ENCODE measurements at regions not wholly inside any gene's neighbourhood (a gene's known extent, or its start where the extent isn't known, plus 50 kb on each side); places are given as distances from the start of the nearest gene placed in this dataset.

DNA sequence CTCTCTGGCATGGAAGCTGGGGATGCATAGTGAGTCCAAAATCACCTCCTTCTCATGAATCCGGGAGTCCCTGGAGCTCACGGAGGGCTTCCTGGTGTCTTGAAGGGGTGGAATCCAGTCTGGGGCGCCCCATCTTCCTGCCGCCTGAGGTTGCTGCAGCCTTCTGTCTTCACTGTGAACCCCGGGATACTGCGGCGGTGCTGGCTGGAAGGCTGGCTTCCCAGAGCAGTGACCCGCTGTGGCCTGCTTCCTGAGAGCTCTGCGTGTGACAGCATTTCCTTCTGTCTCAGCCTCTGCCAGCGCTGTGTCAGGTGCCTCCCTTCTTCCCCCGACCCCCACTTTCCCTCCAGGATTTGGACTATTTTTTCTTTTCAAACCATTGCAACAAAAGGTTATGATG is 98.8 kb upstream of the STOX2 start:
- no peak for TF ChIP-seq POLR2A (IDR thresholded peaks at IDR 0.05)
- TF ChIP-seq, protein P1, sequence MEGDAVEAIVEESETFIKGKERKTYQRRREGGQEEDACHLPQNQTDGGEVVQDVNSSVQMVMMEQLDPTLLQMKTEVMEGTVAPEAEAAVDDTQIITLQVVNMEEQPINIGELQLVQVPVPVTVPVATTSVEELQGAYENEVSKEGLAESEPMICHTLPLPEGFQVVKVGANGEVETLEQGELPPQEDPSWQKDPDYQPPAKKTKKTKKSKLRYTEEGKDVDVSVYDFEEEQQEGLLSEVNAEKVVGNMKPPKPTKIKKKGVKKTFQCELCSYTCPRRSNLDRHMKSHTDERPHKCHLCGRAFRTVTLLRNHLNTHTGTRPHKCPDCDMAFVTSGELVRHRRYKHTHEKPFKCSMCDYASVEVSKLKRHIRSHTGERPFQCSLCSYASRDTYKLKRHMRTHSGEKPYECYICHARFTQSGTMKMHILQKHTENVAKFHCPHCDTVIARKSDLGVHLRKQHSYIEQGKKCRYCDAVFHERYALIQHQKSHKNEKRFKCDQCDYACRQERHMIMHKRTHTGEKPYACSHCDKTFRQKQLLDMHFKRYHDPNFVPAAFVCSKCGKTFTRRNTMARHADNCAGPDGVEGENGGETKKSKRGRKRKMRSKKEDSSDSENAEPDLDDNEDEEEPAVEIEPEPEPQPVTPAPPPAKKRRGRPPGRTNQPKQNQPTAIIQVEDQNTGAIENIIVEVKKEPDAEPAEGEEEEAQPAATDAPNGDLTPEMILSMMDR (IDR thresholded peaks at IDR 0.05): no peak

Measured in thyroid gland (tissue), 4 donors.